DND-41 (cell line): ENCODE measurements at regions not wholly inside any gene's neighbourhood (a gene's known extent, or its start where the extent isn't known, plus 50 kb on each side); places are given as distances from the start of the nearest gene placed in this dataset.
"Not testable (repeated sequence)": the region's sequence is repeated elsewhere in the genome, so short reads cannot be mapped to it uniquely, and the experiment has no call there.

Experiments
- CTCF ChIP-seq: IDR thresholded peaks from 2 replicates; pipeline ENCODE4 v1.5.1; 2012; ENCODE audit warnings: borderline replicate concordance, low read length, moderate library complexity, mild to moderate bottlenecking; ENCODE audit not compliant: poor library complexity, severe bottlenecking; ENCODE audit errors: extremely low read depth
- EZH2 ChIP-seq: IDR thresholded peaks from 3 replicates; pipeline ENCODE4 v1.6.1; 2012; ENCODE audit warnings: borderline replicate concordance, low read depth, mild to moderate bottlenecking, moderate library complexity, low read length, inconsistent platforms; ENCODE audit not compliant: severe bottlenecking

GRCh38 chr6:106806253-106806652 is 168.3 kb downstream of the CD24 start:
- TF ChIP-seq CTCF, EZH2: not testable (repeated sequence)
